Left forelimb (tissue), 1 donor: ENCODE measurements at regions not wholly inside any gene's neighbourhood (a gene's known extent, or its start where the extent isn't known, plus 50 kb on each side); places are given as distances from the start of the nearest gene placed in this dataset.
"Not testable (repeated sequence)": the region's sequence is repeated elsewhere in the genome, so short reads cannot be mapped to it uniquely, and the experiment has no call there.

ENCODE experiments used
- DNase-seq: peaks from one replicate; pipeline ENCODE4 v3.0.0-alpha.2; 2018; ENCODE audit warnings: low spot score

GRCh38 chr2:33967103-33967502 is 368.0 kb upstream of the FAM98A start:
- no peak for DNase-seq

- DNase-seq = no peak
These were observed 359.5 kb upstream of the FAM98A start for GRCh38 chr2:33958591-33958990.

- no peak for DNase-seq
These were observed 350.3 kb upstream of the FAM98A start for GRCh38 chr2:33949371-33949770.

GRCh38 chr2:33946193-33946592 is 347.1 kb upstream of the FAM98A start:
- DNase-seq = no peak

- no peak for DNase-seq
These were observed 334.1 kb upstream of the FAM98A start for GRCh38 chr2:33933203-33933602.

- DNase-seq = no peak
These were observed 332.1 kb upstream of the FAM98A start for GRCh38 chr2:33931164-33931563.

- no peak for DNase-seq
These were observed 330.4 kb upstream of the FAM98A start for GRCh38 chr2:33929467-33929866.

- no peak for DNase-seq
These were observed 328.7 kb upstream of the FAM98A start for GRCh38 chr2:33927756-33928155.

- DNase-seq = no peak
These were observed 326.2 kb upstream of the FAM98A start for GRCh38 chr2:33925311-33925710.

- DNase-seq = no peak
These were observed 325.6 kb upstream of the FAM98A start for GRCh38 chr2:33924586-33925169.

GRCh38 chr2:33917252-33917651 is 318.2 kb upstream of the FAM98A start:
- no peak for DNase-seq

- DNase-seq = no peak
These were observed 314.0 kb upstream of the FAM98A start for GRCh38 chr2:33913071-33913616.

- DNase-seq = no peak
These were observed 312.2 kb upstream of the FAM98A start for GRCh38 chr2:33911327-33911726.

GRCh38 chr2:33909945-33910695 is 311.0 kb upstream of the FAM98A start:
- no peak for DNase-seq

- DNase-seq = no peak
These were observed 308.8 kb upstream of the FAM98A start for GRCh38 chr2:33907866-33908265.

GRCh38 chr2:33906129-33906528 is 307.0 kb upstream of the FAM98A start:
- DNase-seq = not testable (repeated sequence)

- DNase-seq = no peak
These were observed 305.7 kb upstream of the FAM98A start for GRCh38 chr2:33904801-33905200.

- no peak for DNase-seq
These were observed 304.6 kb upstream of the FAM98A start for GRCh38 chr2:33903701-33904100.

- DNase-seq = no peak
These were observed 304.1 kb upstream of the FAM98A start for GRCh38 chr2:33903215-33903614.

GRCh38 chr2:33900610-33901009 is 301.5 kb upstream of the FAM98A start:
- no peak for DNase-seq

- no peak for DNase-seq
These were observed 298.6 kb upstream of the FAM98A start for GRCh38 chr2:33897741-33898140.

GRCh38 chr2:33893824-33894223 is 294.7 kb upstream of the FAM98A start:
- no peak for DNase-seq

- DNase-seq = no peak
These were observed 292.5 kb upstream of the FAM98A start for GRCh38 chr2:33891616-33892015.

- no peak for DNase-seq
These were observed 291.6 kb upstream of the FAM98A start for GRCh38 chr2:33890686-33891085.
